ENCODE measurements at regions not wholly inside any gene's neighbourhood (a gene's known extent, or its start where the extent isn't known, plus 50 kb on each side); places are given as distances from the start of the nearest gene placed in this dataset.

DNA sequence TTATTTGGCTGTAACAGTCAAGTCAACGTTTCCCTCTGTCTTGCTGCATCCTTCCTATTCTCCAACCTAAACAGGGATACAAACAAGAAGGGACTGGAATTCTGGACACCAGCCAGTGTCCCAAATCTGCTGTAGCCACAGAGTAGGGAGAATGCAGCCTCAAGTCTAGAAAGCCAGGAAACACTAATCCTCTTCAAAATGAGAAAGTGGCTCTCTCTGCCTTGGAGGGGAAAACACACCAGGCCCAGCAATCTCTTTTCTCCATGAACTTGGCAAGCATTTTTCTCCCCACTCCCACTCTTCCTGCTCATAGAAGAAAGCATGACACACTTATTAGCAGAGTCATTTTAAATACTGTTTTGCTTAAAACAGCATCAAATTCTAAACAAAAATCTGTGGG lies 781.7 kb downstream of the SQOR start:
- no peak for DNase-seq (ENCODE audit: low read depth in 2 of 2)

DNA sequence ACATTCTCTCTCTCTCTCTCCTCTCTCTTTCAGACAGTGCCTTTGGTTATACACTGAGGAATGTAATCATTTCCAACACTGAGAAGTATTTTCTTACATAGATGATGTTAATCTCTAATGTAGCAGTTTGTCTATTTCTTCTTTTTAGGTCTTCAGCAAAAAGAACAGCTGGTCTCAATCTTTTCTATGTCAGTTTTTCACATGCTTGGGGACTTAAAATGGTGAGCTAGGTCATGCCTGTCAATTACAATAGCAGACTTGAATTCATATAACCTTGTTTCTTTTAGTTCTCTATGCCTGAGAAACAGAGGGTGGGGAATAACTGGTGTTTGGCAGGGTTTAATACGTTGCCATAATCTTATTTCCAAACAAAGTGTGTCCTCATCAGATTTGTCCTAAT lies 786.2 kb downstream of the SQOR start:
- DNase-seq (ENCODE audit: low read depth in 2 of 2): no peak

DNA sequence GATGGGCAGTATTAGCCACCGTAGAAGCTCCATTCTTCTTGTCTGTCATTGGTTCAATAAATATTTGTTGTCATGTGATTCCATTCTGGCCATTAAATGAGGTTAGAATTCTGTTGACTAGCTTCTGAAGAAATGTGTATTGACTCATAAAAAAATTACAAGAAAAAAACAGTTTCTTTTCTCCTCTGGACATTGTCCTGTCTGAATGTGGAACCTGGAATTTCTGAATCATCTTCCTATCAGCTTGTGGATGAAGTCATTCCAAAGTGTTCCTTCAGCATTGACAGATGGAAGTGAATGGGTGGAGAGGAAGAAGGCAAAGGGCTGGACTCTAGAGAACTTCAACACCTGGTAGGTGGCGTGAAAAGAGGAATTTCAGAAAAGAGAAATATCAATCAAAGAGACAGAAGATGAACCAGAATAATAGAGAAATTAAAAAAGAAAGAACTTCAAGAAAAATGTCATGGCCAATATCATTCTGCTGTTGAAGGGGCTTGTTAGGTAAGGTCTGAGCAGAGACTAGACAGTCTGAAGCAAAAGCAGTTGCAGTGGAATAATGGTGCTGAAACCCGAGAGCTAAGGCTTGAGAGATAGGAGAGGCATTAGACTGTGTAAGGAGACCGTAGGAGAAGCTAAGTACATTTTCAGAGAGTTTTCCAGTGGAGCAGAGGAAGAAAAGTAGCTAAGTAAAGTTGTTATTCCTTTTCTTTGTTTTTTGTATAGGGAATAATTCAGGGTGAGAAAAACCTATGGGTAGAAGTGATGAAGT lies 806.6 kb downstream of the SQOR start:
- no peak for DNase-seq (ENCODE audit: low read depth in 2 of 2)

DNA sequence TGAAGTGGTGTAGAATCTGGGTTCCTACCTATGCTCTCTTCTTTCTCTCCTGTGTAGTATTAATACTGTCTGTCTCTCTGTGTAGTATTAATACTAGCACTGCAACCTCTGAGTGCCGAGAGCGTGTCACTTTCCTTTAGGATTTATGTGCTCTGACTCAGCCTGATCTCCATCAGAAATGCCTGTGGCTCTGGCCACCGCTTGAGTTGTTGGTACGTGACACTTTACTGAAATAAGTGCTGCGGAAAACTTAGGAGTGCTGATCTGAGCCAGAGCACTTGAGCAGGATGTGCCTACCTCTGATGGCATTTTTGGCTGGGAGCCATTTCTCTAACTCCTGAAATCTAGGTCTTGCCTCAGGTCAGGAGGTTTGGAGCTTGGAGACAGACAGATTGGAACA lies 807.4 kb downstream of the SQOR start:
- DNase-seq (ENCODE audit: low read depth in 2 of 2): no peak

DNA sequence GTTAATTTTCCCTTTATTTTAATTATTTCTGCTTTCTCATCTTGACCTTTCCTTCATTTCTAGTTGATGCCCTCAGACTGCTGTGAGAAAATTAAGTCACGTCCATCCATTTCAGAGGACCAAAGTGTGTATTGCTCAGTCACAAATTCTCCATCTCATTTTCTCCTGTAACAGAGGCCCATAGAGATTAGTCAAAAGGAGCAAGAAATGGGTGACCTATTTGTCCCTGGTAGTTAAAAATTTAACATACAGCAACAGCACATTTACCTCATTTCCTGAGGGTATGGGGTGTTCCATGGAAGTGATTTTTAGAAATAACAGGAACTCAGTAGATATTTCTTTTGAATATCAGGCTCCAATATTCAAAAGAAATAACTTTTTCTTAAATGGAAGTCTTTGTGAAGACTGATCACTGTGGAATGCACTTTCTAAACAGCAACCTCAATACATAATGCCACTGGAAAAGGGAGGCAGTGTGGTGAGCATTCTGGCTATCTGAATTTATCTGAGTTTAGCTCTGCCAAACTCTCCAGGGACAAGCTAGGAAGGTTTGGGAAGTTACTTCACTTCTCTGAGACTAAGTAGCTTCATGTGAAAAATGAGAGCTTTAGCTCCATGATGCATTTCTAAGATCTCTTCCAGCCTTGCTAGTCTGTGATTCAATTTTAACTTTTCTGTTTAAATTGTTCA lies 808.2 kb downstream of the SQOR start:
- no peak for DNase-seq (ENCODE audit: low read depth in 2 of 2)

DNA sequence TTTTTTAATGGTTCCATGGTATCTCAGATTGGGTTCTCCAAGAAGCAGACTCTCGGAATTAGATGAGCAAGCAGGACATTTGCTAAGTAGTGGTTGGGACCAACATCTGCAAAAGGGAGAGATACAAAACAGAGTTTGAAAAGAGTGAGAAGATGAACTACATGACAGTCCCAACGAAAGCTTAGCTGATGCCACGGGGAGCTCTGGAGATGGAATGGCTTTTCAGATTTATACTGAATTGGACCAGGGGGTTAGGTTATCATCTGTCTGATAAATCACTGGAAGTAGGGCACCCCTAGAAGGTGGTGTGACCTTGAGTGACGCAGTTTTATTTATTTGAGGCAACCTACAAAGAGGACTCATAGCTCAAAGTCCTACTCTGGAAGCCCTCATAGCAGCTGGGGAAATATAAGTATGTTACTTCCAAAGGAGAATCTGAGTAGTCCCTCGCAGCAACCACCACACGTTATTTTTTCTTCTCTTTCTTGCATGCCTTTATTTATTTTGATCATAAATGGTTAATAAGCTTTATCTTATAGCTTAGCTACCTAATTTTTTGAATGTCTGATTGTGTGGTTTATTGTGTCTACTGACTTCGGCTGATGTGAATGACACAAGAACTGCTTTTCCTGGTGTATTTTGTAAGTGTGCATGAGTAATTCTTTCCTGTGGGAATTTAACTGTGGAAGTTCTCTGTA lies 815.4 kb downstream of the SQOR start:
- DNase-seq (ENCODE audit: low read depth in 2 of 2): no peak

DNA sequence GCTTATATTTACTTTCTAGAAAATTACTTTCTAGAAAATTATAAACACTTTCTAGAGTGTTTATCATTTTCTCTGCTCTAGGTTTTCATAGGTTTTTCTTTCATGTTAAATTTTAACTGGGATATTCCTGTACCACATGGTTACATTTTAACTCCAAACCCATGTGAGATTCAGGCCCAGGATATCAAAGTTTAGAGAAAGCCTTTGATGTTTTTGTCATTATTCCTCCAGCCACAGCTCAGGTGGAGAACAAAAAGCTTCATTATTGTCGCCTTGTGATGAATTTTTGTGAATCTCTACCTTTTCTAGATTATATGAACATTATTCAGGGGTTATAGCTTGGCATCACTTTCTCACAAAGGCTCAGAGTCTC lies 816.0 kb downstream of the SQOR start:
- DNase-seq (ENCODE audit: low read depth in 2 of 2): no peak

DNA sequence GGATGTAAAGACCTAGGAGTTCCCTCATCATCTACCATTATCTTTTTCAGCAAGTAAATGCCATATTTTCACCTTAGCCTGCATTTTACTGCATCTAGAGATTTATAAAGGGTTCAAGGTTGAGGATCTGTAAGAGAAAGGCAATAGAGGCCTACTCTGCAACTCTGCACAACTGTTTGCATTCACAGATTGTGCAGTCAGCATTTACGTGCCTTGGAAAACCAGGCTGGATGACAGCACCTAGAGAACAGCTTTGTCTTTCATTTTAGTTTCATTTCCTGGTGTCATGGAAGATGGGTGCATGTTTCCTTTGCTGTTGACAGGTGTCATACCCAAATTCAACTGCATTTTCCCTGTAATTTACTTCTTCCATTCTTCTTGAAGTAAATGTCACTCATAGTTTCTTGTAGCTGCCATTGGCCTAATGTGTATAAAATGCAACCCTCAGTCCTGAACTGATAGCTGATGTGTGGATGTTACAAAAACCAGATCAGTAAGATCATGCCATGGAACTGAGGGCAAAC lies 817.5 kb downstream of the SQOR start:
- DNase-seq (ENCODE audit: low read depth in 2 of 2): no peak

DNA sequence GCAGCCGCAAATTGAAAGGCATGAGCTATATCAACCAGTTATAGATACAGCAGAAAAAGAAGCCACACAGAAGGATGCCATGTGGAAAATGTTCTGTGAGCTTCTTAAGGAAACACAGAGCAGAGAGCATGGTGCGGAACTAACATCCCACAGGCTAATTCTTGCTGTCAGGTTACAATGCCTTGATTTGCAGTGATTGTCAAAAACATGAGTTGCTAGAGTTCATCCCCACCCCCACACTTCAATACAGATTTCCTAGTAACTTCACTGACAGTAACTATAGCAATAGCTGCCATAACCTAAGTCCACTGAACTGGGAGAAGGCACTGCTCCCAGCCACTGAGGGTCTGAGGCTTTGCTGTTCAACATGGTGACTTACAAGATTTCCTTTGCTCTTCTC lies 821.6 kb downstream of the SQOR start:
- DNase-seq (ENCODE audit: low read depth in 2 of 2): no peak

DNA sequence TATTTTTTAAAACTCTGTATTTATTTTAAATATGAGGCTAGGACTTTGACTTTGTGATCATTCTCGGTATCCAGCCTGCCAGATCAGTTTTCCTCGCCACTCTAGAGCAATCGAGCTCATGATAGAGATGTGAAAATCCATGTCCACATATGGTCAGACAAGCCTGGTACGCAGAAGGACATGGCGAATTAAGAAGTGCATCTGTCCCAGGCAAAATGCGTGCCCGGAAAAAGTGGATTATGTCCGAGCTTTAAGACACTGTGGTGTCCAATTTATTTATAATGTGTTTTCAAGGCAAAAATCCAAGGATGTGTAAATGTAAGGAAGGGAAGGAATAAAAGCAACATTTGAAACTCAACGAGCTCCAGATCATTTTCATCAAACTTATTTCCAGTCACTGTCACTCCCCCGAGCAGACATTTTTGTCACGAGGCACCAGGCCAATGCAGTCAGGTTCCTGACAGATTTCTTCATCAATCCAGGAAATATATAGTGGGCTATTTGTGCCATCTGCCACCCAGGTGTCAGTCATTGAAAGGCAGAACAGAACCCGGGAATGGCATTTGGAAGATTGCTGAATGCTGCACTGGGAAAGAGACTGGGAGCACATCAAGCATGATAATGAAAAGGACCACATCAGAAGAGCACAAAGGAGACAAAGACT lies 825.7 kb downstream of the SQOR start:
- no peak for DNase-seq (ENCODE audit: low read depth in 2 of 2)

DNA sequence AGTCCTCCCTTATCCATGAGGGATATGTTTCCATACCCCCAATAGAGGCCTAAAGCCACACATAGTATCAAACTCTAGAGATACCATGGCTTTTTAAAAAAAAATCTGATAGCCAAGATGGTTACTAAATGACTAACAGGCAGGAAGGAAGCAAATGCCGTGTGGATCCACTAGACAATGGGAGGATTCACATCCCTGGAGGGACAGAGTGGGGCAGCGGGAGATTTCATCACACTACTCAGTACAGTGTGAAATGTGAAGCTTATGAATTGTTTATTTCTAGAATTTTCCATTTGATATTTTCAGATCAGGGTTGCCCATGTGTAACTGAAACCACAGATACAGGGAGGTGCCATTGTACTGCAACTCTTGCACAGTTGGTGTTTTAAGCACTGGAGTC lies 826.6 kb downstream of the SQOR start:
- DNase-seq (ENCODE audit: low read depth in 2 of 2): no peak

DNA sequence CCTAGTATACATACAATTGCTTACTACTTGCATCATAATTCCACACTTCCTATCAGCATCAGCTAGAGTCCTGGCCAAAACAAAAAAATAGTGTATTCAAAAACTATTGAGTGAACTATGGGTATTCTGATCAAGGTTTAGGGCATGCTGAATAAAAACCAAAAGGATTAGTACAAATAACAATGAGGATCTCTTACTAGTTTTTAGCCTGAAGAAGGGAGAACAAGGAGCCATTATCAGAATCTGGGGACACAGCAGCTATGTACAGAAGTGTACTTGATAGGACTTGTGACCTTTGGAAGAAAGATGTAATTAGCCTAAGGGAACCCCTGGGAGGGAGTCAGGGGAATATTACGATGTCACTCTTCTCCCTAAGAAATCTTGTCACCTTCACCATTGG lies 832.2 kb downstream of the SQOR start:
- DNase-seq (ENCODE audit: low read depth in 2 of 2): no peak

DNA sequence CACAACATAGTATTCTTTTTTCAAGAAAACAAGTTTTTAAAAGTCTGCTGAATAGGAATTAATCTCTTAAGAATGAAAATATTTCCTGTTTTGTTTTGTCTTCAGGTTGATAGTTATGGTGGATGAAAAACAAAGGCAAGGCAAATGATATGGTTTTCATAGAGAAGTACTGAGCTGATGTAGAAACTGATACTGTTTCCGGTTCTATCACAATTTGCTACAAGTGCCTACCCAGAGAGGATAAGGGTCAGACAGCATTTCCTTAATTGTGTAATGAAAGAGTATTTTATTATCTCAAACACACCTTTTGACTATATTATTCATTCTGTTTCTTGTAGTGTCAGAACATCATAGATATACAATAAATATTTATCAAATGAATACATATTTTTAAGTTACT lies 836.3 kb downstream of the SQOR start:
- DNase-seq (ENCODE audit: low read depth in 2 of 2): no peak

DNA sequence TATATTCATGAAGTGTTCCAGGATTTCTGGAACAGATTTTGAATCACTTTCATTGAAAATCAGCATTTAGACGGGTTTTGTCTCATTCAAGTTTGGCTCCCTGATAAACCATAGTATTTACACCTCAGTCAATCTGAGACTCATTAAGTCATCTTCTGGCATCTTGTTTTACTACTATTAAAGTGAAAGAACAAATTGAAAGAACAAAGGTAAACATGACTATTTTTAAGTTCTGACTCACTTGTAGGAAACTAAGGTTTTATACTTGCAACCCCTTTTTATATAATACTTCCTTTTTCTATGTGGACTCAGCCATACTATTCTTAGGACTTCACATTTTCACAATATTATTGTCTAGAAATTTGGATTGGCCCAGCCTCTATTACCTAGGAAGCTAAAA lies 854.4 kb downstream of the SQOR start:
- no peak for DNase-seq (ENCODE audit: low read depth in 2 of 2)

DNA sequence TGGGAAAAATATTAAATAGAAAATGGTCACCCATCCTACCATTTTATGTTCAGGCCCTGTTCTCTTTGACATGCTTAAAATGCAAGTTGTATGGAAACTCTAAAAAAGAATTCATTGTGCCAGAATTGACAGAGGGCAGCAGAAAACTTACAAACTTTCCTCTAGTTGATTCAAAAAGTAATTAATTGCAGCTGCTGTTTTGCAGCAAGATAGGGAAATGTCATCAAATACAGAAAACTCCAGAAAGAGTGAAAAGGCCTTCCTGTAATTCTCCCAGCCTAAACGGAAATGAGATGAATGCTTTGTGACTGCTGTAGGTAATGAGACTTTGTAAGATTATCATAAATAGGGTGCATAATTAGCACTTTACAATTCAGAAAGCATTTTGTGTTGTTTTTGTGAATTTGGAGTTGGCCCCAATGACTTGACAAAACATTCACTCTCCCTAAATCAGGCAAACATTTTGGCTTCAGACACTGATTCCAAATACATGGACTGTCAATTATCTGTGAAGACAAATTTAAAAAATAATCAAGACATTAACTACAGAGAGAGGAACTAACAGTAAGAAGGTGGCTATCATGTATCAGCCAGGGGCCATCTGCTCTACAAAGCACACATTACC lies 861.8 kb downstream of the SQOR start:
- no peak for DNase-seq (ENCODE audit: low read depth in 2 of 2)

DNA sequence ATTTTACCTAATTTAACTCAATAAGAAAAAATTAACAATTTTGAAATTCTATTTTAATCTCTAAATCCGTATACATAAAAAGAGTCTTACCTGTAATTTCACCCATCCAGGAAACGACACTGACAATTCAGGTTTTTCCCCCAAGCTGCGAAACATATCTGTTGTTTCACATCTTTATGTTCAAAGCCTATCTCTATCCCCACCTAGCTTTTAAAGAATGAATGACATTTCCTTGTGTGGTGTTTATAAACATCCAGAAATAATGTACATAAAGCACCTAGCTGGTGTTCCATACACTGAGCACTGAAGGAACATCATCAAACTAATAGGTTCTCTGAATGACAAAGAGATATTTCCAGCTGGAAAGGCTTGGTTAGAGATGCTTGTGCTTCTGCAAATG lies 867.8 kb downstream of the SQOR start:
- DNase-seq (ENCODE audit: low read depth in 2 of 2): no peak

DNA sequence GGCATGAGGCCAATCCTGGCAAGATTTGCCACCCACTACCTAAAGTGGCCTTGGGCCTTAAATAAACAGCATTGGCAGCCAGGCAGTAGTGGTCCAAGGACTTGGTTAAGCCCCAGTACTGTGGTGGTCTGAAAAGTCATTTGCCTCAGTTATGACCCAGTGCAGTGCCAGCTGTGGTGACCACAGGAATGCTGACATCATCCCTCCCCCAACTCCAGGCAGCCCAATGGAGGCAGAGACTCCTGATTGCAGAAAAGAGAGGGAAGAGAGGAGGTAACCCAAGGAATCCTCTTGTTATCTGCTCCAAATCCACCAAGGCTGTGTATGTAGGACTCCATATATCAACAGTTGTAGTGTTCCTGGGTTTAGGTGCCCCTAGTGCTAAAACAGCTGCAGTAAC lies 883.6 kb downstream of the SQOR start:
- no peak for DNase-seq (ENCODE audit: low read depth in 2 of 2)

DNA sequence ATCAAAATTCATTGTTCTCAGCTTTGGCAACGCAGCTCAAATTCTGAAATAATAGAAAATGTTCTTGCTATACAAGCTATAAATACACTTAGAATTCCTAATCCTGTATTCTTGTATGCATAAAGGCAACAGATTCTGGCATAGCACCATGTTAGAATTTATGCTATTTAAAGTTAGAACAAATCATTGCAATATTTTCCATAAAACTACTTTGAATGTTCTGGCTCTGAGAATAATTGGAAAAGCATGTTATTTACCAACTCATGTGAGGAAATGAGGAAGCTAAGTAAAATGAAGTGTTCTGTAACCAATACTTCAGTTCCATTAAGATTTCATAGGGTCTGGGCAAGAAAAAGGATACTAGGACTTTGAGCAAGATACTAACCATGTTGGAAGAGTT lies 888.9 kb downstream of the SQOR start:
- DNase-seq (ENCODE audit: low read depth in 2 of 2): no peak

DNA sequence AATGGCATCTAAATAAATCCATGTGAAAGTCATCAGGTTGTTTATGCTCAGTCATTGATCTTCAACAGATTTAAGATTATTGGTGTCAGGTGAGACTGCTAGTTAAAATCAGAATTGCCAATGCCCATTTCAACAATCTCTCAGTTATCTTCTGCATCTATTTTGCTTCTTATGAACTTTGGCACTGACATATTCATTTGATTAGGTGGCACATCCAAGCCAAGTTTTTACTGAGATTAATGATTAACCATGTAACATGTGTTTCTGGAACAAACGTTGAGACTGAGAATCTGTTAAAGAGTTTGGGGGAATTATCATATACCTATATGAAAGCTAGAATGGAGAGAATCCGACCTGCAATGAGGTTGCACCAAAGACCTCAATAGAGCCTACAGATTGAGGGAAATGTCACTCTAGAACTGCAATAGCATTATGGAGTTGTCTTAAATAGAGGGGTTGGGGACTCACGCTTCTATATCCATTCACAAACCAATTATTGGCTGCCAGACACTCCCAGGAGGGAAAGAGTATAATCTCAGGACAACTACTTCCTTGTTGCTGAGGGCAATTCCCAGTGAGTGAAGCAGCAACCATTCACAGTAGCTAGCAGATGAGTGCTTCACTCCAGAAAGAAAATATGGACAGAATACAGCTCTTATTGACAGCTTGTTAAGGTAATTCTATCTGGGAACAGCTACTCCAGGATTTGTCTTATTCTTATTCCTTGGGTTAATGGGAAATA lies 891.3 kb downstream of the SQOR start:
- no peak for DNase-seq (ENCODE audit: low read depth in 2 of 2)

DNA sequence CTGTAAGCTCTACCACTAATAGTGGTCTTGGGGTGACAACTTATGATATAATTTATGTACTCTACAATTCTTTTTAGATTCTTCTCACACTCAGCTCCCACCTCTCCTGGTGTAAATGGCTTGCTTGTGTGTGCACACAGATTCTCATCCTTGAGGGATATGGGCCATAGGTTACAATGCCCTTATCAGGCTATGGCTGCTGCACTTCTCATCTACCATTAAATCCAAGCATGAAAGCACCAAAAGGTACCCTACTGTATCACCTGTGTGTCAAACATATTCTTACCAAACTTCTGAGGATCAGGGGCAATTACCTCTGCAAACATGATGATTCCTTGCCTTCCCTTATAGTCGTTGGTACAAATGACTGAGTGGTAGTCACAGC lies 891.9 kb downstream of the SQOR start:
- DNase-seq (ENCODE audit: low read depth in 2 of 2): no peak

DNA sequence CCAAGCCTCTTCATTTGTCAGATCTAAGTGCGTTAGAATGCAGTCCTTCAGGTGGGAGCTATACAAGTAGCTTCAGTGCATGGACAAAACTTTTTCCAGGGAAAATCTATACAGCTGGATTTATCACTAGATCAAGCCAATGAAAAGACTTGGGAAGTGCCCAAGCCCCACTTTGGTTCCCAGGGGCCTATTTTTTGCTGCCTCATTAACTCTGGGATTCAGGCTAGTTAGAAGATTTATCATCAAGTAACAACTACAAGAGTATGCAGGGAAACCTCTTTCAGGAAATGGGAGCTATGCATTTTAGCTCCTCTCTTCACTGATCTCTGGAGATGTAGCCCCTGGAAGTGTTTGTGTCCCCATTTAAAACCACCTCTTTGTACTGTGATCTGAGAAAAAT lies 908.8 kb downstream of the SQOR start:
- DNase-seq (ENCODE audit: low read depth in 2 of 2): no peak
